MM.1S (cell line): ENCODE measurements at regions not wholly inside any gene's neighbourhood (a gene's known extent, or its start where the extent isn't known, plus 50 kb on each side); places are given as distances from the start of the nearest gene placed in this dataset.

Source experiments
- DNase-seq: peaks from one replicate; pipeline ENCODE4 v3.0.0-alpha.2; 2015
- H2AFZ ChIP-seq: fragments of 300-600 bp; sonication (generic); 2 replicates; pipeline ENCODE4 v1.6.0; 2016; ENCODE audit warnings: antibody characterized with exemption, low read length
- H3F3A ChIP-seq: fragments of 300-600 bp; sonication (generic); 2 replicates; pipeline ENCODE4 v1.6.1; 2016; ENCODE audit warnings: mild to moderate bottlenecking, antibody characterized with exemption, low read length, moderate library complexity, mixed read lengths; ENCODE audit not compliant: insufficient read depth
- H3K27ac ChIP-seq: fragments of 300-600 bp; sonication (generic); 2 replicates; pipeline ENCODE4 v1.5.1; 2016; ENCODE audit warnings: mild to moderate bottlenecking, low read length
- H3K27me3 ChIP-seq: fragments of 300-600 bp; sonication (generic); replicated peaks from 2 replicates; pipeline ENCODE4 v1.6.0; 2016; ENCODE audit warnings: low read length; ENCODE audit not compliant: insufficient read depth
- H3K36me3 ChIP-seq: fragments of 300-600 bp; sonication (generic); replicated peaks from 2 replicates; pipeline ENCODE4 v1.6.1; 2016; ENCODE audit warnings: mild to moderate bottlenecking, low read length, mixed read lengths; ENCODE audit not compliant: insufficient read depth
- H3K4me1 ChIP-seq: fragments of 300-600 bp; sonication (generic); 2 replicates; pipeline ENCODE4 v1.6.1; 2016; ENCODE audit warnings: low read length, mixed read lengths
- H3K4me2 ChIP-seq: fragments of 300-600 bp; sonication (generic); 2 replicates; pipeline ENCODE4 v1.6.0; 2016; ENCODE audit warnings: low read depth, low read length
- H3K4me3 ChIP-seq: fragments of 300-600 bp; sonication (generic); 2 replicates; pipeline ENCODE4 v1.5.1; 2016; ENCODE audit warnings: low read length, mixed read lengths
- H3K79me2 ChIP-seq: fragments of 300-600 bp; sonication (generic); 2 replicates; pipeline ENCODE4 v1.6.1; 2016; ENCODE audit warnings: mixed run types, low read length, mixed read lengths
- H3K9ac ChIP-seq: fragments of 300-600 bp; sonication (generic); 2 replicates; pipeline ENCODE4 v1.6.1; 2016; ENCODE audit warnings: low read length, mixed read lengths
- H3K9me2 ChIP-seq: fragments of 300-600 bp; sonication (generic); replicated peaks from 2 replicates; pipeline ENCODE4 v1.6.1; 2016; ENCODE audit warnings: mild to moderate bottlenecking, low read length, mixed read lengths; ENCODE audit not compliant: insufficient read depth
- H3K9me3 ChIP-seq: fragments of 300-600 bp; sonication (generic); replicated peaks from 2 replicates; pipeline ENCODE4 v1.6.1; 2016; ENCODE audit warnings: mild to moderate bottlenecking, low read length, mixed read lengths; ENCODE audit not compliant: insufficient read depth
- H4K20me1 ChIP-seq: fragments of 300-600 bp; sonication (generic); 2 replicates; pipeline ENCODE4 v1.6.1; 2016; ENCODE audit warnings: mild to moderate bottlenecking, low read length, moderate library complexity, mixed read lengths; ENCODE audit not compliant: insufficient read depth
- EZH2 ChIP-seq: fragments of 300-600 bp; sonication (generic); optimal IDR thresholded peaks from 2 replicates; pipeline ENCODE3; 2017; ENCODE audit warnings: low read depth, mild to moderate bottlenecking, antibody characterized with exemption, low read length, mixed read lengths
- EZH2phosphoT487 ChIP-seq: fragments of 300-600 bp; sonication (generic); IDR thresholded peaks from 2 replicates; pipeline ENCODE4 v1.6.1; 2018; ENCODE audit warnings: antibody characterized with exemption, low read length
- TF ChIP-seq, protein P1 (sequence below): fragments of 300-600 bp; sonication (generic); IDR thresholded peaks from 2 replicates; pipeline ENCODE4 v1.5.1; 2016; ENCODE audit warnings: antibody characterized with exemption, low read length, mixed read lengths

DNA sequence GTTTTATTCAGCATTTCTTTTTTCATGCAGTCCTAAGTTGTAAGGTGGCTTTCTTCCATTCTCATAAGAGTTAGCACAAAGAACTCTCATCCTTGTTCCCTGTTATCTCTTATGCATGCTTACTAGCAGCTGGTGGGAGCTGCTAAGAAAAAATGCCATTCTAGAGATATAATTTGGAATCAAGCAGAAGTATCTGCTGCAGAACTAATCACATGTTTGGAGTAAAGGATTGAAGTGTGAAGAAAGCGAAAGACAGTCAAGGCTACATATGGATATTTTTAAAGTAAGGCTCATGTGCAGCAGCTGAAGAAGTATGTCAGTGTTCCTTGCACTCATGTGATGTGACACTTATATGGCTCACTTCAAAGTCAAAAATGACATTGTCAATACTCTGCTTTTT, 116.2 kb upstream of the PCED1B start:
- Histone ChIP-seq H3K9ac (no peak overlapping the region), H4K20me1 (no peaks in the 10 kb centered on the region), H3K4me3 (no peak overlapping the region), H2AFZ (no peak overlapping the region), H3F3A (no peaks in the 10 kb centered on the region), H3K79me2 (no peaks in the 10 kb centered on the region), H3K27me3 (no peaks in the 10 kb centered on the region), H3K9me3 (no peaks in the 10 kb centered on the region), H3K27ac (no peak overlapping the region), H3K36me3 (no peaks in the 10 kb centered on the region), H3K9me2 (no peaks in the 10 kb centered on the region), H3K4me2 (no peak overlapping the region), H3K4me1 (no peaks in the 10 kb centered on the region)
- DNase-seq: no peak
- TF ChIP-seq EZH2phosphoT487 (no peak), EZH2 (no peak)
- TF ChIP-seq, protein P1, sequence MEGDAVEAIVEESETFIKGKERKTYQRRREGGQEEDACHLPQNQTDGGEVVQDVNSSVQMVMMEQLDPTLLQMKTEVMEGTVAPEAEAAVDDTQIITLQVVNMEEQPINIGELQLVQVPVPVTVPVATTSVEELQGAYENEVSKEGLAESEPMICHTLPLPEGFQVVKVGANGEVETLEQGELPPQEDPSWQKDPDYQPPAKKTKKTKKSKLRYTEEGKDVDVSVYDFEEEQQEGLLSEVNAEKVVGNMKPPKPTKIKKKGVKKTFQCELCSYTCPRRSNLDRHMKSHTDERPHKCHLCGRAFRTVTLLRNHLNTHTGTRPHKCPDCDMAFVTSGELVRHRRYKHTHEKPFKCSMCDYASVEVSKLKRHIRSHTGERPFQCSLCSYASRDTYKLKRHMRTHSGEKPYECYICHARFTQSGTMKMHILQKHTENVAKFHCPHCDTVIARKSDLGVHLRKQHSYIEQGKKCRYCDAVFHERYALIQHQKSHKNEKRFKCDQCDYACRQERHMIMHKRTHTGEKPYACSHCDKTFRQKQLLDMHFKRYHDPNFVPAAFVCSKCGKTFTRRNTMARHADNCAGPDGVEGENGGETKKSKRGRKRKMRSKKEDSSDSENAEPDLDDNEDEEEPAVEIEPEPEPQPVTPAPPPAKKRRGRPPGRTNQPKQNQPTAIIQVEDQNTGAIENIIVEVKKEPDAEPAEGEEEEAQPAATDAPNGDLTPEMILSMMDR: no peak

DNA sequence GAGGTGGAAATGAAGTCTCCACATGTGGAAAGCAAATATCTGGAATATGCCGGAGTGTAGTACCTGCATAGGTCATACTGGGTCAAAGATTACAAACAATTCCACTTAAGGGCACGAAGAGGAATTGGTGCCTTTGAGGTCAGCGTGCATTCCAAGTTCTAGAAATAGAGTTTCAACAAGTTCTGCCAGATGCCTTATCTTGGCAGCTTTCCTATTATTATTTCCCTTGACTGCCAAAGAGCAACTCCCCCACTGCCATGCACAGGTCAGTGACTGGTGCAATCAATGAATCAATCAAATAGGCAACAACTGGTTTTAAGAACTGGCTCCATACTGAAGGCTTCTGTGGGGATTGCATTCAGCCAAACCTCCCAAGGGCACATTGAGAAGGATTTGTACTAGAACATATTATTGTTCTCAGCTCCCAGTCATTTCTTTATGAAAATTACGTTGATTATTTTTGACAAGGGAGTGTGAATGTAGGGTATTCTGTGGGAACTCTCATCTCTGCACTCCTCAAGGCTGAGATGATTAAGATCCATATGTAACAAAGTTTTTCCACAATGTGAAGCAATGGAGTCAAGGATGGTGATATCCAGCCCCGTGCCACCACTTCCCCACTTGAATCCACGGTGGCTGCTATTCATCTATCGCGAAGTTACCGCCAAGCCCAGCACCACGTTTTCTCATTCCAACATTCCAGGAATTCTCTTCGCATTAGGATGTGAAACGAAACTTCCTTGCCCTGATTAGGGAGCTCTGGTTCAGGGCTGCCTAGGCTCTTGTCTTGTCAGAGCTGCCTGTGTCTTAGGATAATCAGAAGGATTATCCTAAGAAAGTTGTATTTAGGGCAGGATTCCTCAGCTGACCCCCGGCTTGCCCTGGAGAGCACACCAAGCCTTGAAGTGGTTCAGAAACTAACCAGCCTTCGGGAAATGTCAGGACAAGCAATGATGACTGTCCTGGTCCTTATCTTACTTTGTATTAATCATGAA, 115.1 kb upstream of the PCED1B start:
- Histone ChIP-seq H3K27ac (no peak overlapping the region), H3K4me3 (no peak overlapping the region), H3K79me2 (no peaks in the 10 kb centered on the region), H2AFZ (no peak overlapping the region), H3K9ac (no peak overlapping the region), H3K36me3 (no peaks in the 10 kb centered on the region), H3F3A (no peaks in the 10 kb centered on the region), H3K9me2 (no peaks in the 10 kb centered on the region), H3K4me2 (no peak overlapping the region), H3K9me3 (no peaks in the 10 kb centered on the region), H4K20me1 (no peaks in the 10 kb centered on the region), H3K4me1 (no peaks in the 10 kb centered on the region), H3K27me3 (no peaks in the 10 kb centered on the region)
- TF ChIP-seq EZH2phosphoT487 (no peak), EZH2 (no peak)
- TF ChIP-seq, protein P1: no peak
- DNase-seq: no peak

DNA sequence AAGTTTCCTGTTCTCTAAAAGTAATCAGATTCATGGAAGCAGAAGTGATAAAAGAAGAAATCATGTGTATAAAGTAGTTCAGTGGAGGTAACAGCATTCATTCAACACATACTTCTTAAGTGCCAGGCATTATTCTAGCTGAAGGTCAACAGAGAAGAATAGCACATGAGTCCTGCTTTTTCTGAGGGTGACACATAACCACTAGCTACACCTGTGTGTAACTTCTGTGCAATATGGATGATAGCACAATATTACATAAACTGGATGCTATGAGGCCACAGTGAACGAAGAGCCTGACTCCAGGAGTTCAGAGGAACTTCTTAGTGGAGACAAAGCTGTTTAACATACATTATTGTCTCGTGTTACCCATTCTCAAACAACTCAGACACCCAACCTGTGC, 114.3 kb upstream of the PCED1B start:
- H3F3A ChIP-seq: no peaks in the 10 kb centered on the region
- H3K9me3 ChIP-seq: no peaks in the 10 kb centered on the region
- H3K4me1 ChIP-seq: no peaks in the 10 kb centered on the region
- no peak overlapping the region for H2AFZ ChIP-seq
- H3K36me3 ChIP-seq: no peaks in the 10 kb centered on the region
- TF ChIP-seq EZH2phosphoT487 (no peak), EZH2 (no peak)
- TF ChIP-seq, protein P1: no peak
- no peak overlapping the region for H3K4me2 ChIP-seq
- no peaks in the 10 kb centered on the region for H4K20me1 ChIP-seq
- H3K9me2 ChIP-seq: no peaks in the 10 kb centered on the region
- H3K27ac ChIP-seq: no peak overlapping the region
- H3K79me2 ChIP-seq: no peaks in the 10 kb centered on the region
- H3K9ac ChIP-seq: no peak overlapping the region
- no peaks in the 10 kb centered on the region for H3K27me3 ChIP-seq
- H3K4me3 ChIP-seq: no peak overlapping the region
- DNase-seq: no peak
